Stimulated activated CD8-positive, alpha-beta memory T cell treated with anti-CD3 and anti-CD28 coated beads, Interleukin-4, amount 100 ng/mL, for 48 hours (primary cell): ENCODE measurements at regions not wholly inside any gene's neighbourhood (a gene's known extent, or its start where the extent isn't known, plus 50 kb on each side); places are given as distances from the start of the nearest gene placed in this dataset.
"Not testable (repeated sequence)": the region's sequence is repeated elsewhere in the genome, so short reads cannot be mapped to it uniquely, and the experiment has no call there.

Experiments used
- DNase-seq: peaks from one replicate; pipeline ENCODE4 v3.0.0-alpha.2; 2020

GRCh38 chr13:64482373-64482772 is 2747.8 kb downstream of the PCDH9 start:
- no peak for DNase-seq

GRCh38 chr13:64480672-64481071 is 2749.5 kb downstream of the PCDH9 start:
- DNase-seq: no peak

GRCh38 chr13:64480211-64480610 is 2749.9 kb downstream of the PCDH9 start:
- no peak for DNase-seq

GRCh38 chr13:64477146-64477545 is 2753.0 kb downstream of the PCDH9 start:
- DNase-seq: no peak

GRCh38 chr13:64476041-64476568 is 2754.0 kb downstream of the PCDH9 start:
- DNase-seq: not testable (repeated sequence)

GRCh38 chr13:64471916-64472315 is 2758.2 kb downstream of the PCDH9 start:
- DNase-seq: no peak

DNA sequence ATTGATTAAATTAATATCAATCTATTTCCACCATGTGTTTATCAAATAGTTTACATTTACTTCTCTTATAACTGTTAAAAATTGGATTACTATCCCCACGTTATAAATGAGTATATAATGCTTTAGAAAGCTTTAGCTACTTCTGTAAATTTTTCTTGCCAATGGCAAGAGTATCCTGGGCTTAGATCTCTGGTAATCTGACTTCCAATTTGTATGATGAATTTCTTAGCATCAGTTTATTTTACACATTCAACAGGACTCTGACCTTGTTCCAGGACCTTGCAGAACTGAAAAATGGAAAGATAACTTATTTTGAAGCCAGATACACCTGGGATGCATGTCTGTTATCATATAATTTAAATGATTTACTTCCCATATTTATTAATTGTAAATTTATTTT is 2759.4 kb downstream of the PCDH9 start:
- no peak for DNase-seq

- DNase-seq: no peak
Measured at GRCh38 chr13:64459778-64460177, 2770.4 kb downstream of the PCDH9 start.

DNA sequence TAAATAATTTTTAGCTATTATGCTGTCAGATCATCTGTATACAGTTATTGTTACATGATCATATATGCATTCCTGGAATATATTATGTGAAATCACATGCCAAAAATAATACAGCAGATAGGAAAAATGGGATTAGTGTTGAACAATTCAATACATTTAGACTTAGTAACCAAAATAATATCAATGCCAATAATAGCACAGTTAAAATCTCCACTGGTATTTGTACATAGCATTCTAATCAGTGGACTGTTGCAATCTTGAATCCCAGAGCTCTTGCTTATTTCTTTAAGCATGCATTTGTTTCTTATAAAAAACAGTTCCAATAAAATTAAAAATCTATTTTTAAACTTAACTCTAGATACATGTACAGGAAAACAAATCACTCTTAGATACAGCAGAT is 2772.2 kb downstream of the PCDH9 start:
- DNase-seq: no peak

DNA sequence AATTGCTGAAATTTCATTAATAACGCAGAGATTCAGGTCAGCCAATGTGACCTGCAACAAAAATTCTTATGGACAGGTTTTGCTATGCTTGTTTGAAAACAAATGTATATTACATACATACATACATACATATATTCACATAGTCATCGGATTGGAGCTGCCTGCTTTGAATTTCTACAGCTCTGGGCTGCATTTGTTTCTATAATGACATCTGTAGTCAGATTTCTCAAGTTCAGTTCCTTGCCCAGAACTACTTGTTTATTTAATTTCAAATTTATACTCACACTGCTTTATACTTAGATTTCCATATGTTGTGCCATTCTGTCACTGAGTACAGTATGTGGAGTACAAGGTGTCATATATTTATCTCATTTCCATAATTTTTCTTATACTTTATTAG is 2775.0 kb downstream of the PCDH9 start:
- DNase-seq: no peak

- no peak for DNase-seq
Measured at GRCh38 chr13:64453831-64454230, 2776.3 kb downstream of the PCDH9 start.

DNA sequence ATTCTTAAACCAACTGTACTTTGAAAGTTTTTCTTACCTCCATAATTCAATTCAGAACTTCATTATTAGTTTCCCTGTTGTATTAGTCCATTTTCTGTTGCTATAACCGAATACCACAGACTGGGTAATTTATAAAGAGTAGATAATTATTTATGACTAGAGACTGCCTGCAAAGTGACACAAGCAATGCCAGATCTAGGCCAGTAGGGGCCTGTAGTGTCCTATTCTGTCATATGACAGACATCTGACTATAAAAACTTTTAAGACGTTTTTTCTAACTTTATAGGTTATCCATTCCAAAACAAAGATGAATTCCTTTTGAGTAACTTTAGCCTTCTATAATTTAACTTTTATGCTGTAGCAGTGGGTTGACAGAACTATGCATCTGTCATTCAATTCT is 2783.8 kb downstream of the PCDH9 start:
- DNase-seq: no peak

DNA sequence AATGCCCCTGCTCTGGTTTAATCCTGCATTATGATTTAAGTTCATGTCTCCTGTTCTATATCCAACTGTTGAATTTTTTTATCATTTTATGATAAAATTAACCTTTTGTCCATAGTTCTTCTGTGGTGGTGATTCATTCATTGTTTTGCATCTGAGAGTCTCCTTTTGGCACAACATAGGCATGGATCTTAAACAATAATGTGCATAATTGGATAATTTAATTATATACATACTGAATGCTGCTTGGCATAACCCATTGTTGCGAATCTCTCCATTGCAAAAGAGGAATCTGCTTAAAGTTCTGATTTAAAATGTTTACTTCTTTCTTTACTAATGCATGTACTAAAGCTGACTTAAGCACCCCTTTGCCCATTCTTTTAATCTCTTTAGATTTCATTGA is 2788.4 kb downstream of the PCDH9 start:
- DNase-seq: no peak

DNA sequence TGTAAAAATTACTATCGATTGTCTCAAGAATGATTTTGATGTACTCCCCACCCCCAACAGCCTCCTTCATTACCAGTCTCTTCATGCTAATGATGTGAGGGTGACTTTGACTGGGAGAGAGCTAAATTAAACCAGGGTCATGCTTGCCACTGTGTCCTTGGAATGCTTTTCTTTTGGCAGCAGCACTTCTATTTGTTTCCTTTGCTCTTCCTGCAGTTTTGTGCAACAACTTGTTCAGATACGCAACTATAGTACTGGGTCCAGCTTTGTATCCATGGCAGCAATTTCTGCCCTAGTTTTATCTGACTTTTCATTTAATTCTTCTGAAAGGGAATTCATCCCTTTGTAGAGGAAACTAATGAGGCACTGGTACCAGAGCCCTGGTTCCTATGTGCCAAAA is 2792.1 kb downstream of the PCDH9 start:
- no peak for DNase-seq

GRCh38 chr13:64429691-64430090 is 2800.4 kb downstream of the PCDH9 start:
- no peak for DNase-seq

DNA sequence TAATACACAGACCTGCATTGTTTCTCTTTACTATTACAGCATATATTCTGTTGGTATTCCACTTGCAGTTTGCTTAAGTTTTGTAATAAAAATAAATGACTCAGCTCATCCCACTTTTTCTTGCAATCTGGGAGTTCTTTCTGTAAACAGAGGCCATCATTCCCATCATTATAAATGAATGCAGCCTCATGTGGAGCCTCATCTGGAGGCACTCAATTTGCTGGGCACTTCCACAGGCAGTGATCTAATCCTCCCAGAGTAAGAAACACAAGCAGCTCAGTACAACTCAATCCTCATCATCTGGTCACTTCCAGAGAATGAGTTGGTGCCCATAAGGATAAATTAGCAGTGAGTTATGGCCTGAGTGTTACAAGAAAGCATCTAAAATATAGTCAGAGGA is 2801.9 kb downstream of the PCDH9 start:
- no peak for DNase-seq

GRCh38 chr13:64423467-64423866 is 2806.7 kb downstream of the PCDH9 start:
- no peak for DNase-seq

DNA sequence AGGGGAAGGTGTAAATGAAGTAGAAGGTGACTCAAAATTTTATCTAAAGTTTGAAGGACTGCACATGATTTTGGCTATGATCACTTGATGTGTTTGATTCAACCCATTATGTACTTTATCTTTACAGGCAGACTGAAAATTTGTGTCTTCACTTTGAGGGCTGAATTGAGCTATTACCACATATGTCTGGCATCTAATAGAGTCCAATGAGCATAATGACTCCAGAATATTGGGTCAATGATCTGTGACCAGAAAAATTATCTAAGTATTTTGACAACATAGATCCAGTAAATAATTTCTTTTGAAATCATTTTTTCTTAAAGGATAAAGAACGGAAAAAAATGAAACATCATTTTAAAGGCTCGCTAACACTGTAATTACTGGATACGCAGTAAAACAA is 2810.0 kb downstream of the PCDH9 start:
- DNase-seq: no peak

DNA sequence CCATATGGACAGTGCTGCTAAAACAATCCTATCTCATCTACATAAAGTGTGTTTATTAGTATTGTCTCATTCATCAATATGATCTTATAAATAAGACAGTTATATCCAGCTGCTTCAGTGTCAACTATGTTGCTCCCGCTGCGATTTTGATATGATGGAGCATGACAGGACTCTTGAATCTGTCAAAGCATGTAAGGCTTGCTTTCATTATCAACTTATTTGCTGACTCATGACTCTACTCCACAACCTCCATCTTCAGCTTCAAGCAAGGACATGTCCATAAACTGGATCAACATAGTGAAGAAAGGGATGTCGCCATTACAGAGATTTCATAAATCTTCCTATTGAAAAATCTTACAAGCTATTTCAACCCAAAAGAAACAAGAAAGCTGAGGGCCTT is 2812.6 kb downstream of the PCDH9 start:
- no peak for DNase-seq

DNA sequence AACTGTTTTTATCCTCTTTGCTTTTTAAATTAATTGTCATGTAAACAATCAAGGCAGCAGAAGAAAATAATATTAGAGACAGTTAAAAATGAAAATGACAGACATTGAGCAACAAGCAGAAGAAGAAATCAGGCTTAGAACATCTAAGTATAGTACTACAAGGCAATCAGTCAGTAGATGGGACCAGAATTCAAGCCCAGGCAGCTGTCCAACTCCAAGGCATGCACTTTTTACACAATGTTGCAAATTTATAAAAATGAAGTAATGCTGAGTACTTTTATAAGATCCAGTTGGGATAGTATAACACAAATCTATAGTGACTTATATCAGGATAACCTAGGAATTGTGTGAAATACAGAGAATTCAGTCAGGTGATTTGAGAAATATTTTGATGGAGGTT is 2815.8 kb downstream of the PCDH9 start:
- DNase-seq: no peak

GRCh38 chr13:64413529-64413928 is 2816.6 kb downstream of the PCDH9 start:
- no peak for DNase-seq

GRCh38 chr13:64410276-64411053 is 2819.7 kb downstream of the PCDH9 start:
- no peak for DNase-seq

GRCh38 chr13:64397701-64398100 is 2832.4 kb downstream of the PCDH9 start:
- DNase-seq: no peak

GRCh38 chr13:64377606-64378005 is 2852.5 kb downstream of the PCDH9 start:
- no peak for DNase-seq

GRCh38 chr13:64371461-64371860 is 2858.7 kb downstream of the PCDH9 start:
- no peak for DNase-seq
